ENCODE measurements at regions not wholly inside any gene's neighbourhood (a gene's known extent, or its start where the extent isn't known, plus 50 kb on each side); places are given as distances from the start of the nearest gene placed in this dataset.
A peak's percentile ranks its signal among the peaks of the same experiment; 100 is the strongest.

GRCh38 chr14:89621791-89622638, 205.0 kb upstream of the FOXN3 start:
- Histone ChIP-seq H3K79me2 (ENCODE audit: insufficient read depth, low read length) (peaks cover 19% of the 10 kb centered on the region), H3K9me3 (replicated peaks in 1 of 2; ENCODE audit: control insufficient read depth in 1 of 2, insufficient read depth in 1 of 2, low read length in 2 of 2) (peaks cover 0 to 5% of the 10 kb centered on the region in 2 donors), H3K36me3 (replicated peaks in 1 of 2; ENCODE audit: control insufficient read depth in 1 of 2, insufficient read depth in 2 of 2, low read length in 2 of 2) (no peaks in the 10 kb centered on the region), H4K20me1 (ENCODE audit: insufficient read depth, low read length) (peaks cover 3% of the 10 kb centered on the region), H3K4me1 (ENCODE audit: control insufficient read depth in 1 of 2, insufficient read depth in 2 of 2, low read length in 2 of 2) (peaks cover 9 to 17% of the 10 kb centered on the region in 2 donors), H3K27ac (ENCODE audit: low read depth in 1 of 2, low read length in 2 of 2) (no peak overlapping the region), H3K4me3 (replicated peaks in 1 of 3; ENCODE audit: low read depth in 2 of 3, low read length in 3 of 3) (no peak overlapping the region), H3K27me3 (ENCODE audit: control insufficient read depth in 2 of 2, insufficient read depth in 2 of 2, low read length in 2 of 2) (no peaks in the 10 kb centered on the region), H3K4me2 (replicated peaks; ENCODE audit: extremely low read depth, low read length, poor library complexity, severe bottlenecking) (no peak overlapping the region), H2AFZ (ENCODE audit: insufficient read depth, low read depth, low read length, poor library complexity, severe bottlenecking) (no peak overlapping the region), H3K9ac (ENCODE audit: insufficient read depth, low read length, poor library complexity, severe bottlenecking) (no peak overlapping the region)
- no peak for DNase-seq
- Mint-ChIP-seq H3K4me1 (peaks cover 35% of the 10 kb centered on the region), H3K27me3 (ENCODE audit: low read depth in 3 of 3) (peaks cover 1 to 6% (median 5%) of the 10 kb centered on the region in 3 donors), H3K36me3 (peaks cover 0 to 3% of the 10 kb centered on the region in 2 donors), H3K27ac (peak overlapping the region in 3 of 7 donors; percentile 32 to 54 (median 35)), H3K9me3 (peaks cover 6 to 17% (median 9%) of the 10 kb centered on the region in 7 donors), H3K4me3 (no peak overlapping the region)
- TF ChIP-seq, protein P1, sequence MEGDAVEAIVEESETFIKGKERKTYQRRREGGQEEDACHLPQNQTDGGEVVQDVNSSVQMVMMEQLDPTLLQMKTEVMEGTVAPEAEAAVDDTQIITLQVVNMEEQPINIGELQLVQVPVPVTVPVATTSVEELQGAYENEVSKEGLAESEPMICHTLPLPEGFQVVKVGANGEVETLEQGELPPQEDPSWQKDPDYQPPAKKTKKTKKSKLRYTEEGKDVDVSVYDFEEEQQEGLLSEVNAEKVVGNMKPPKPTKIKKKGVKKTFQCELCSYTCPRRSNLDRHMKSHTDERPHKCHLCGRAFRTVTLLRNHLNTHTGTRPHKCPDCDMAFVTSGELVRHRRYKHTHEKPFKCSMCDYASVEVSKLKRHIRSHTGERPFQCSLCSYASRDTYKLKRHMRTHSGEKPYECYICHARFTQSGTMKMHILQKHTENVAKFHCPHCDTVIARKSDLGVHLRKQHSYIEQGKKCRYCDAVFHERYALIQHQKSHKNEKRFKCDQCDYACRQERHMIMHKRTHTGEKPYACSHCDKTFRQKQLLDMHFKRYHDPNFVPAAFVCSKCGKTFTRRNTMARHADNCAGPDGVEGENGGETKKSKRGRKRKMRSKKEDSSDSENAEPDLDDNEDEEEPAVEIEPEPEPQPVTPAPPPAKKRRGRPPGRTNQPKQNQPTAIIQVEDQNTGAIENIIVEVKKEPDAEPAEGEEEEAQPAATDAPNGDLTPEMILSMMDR (IDR thresholded peaks at IDR 0.05): no peak
- WGBS (ENCODE audit: insufficient coverage): 91% methylated on average over 7 of the region's 14 CpGs
- intact Hi-C loops (cut with micrococcal nuclease): no loop called here

DNA sequence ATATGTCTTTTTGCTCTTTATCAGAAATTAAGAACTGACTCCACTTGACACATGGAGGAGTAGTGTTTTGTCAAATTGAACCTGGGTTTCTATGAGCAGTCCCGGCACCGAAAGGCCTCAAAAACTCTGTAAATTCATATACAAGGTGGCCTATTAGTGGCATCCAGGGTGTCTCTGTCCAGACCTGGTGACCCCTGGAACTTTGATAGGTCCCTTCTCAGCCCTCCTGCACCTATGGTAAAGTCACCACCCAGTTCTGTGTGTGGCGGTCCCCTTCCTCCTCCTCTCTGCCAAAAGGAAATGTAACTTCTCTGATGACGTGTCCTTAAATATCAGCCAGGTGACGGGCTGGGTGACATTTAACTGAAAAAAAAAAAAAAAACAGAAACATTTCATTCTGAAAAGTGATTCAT, 204.0 kb upstream of the FOXN3 start:
- Histone ChIP-seq H3K27me3 (ENCODE audit: control insufficient read depth in 2 of 2, insufficient read depth in 2 of 2, low read length in 2 of 2) (no peaks in the 10 kb centered on the region), H3K36me3 (replicated peaks in 1 of 2; ENCODE audit: control insufficient read depth in 1 of 2, insufficient read depth in 2 of 2, low read length in 2 of 2) (no peaks in the 10 kb centered on the region), H4K20me1 (ENCODE audit: insufficient read depth, low read length) (peaks cover 8% of the 10 kb centered on the region), H3K4me1 (ENCODE audit: control insufficient read depth in 1 of 2, insufficient read depth in 2 of 2, low read length in 2 of 2) (peaks cover 16 to 27% of the 10 kb centered on the region in 2 donors), H3K27ac (ENCODE audit: low read depth in 1 of 2, low read length in 2 of 2) (no peak overlapping the region), H3K79me2 (ENCODE audit: insufficient read depth, low read length) (peaks cover 29% of the 10 kb centered on the region), H3K4me2 (replicated peaks; ENCODE audit: extremely low read depth, low read length, poor library complexity, severe bottlenecking) (no peak overlapping the region), H3K9me3 (replicated peaks in 1 of 2; ENCODE audit: control insufficient read depth in 1 of 2, insufficient read depth in 1 of 2, low read length in 2 of 2) (peaks cover 0 to 5% of the 10 kb centered on the region in 2 donors), H3K4me3 (replicated peaks in 1 of 3; ENCODE audit: low read depth in 2 of 3, low read length in 3 of 3) (no peak overlapping the region), H3K9ac (ENCODE audit: insufficient read depth, low read length, poor library complexity, severe bottlenecking) (no peak overlapping the region), H2AFZ (ENCODE audit: insufficient read depth, low read depth, low read length, poor library complexity, severe bottlenecking) (no peak overlapping the region)
- peaks cover 39% of the 10 kb centered on the region for H3K4me1 Mint-ChIP-seq
- TF ChIP-seq, protein P1 (IDR thresholded peaks at IDR 0.05): no peak
- WGBS (ENCODE audit: insufficient coverage): 32% methylated on average over 3 of the region's 5 CpGs
- peaks cover 1 to 6% (median 2%) of the 10 kb centered on the region in 3 donors for H3K27me3 Mint-ChIP-seq (ENCODE audit: low read depth in 3 of 3)
- peak overlapping the region in 1 of 7 donors; percentile 32 for H3K27ac Mint-ChIP-seq
- peaks cover 0 to 10% (median 2%) of the 10 kb centered on the region in 7 donors for H3K9me3 Mint-ChIP-seq
- H3K4me3 Mint-ChIP-seq: no peak overlapping the region
- H3K36me3 Mint-ChIP-seq: peaks cover 0 to 3% of the 10 kb centered on the region in 2 donors
- intact Hi-C loops (cut with micrococcal nuclease): no loop called here
- DNase-seq: peak in 1 of 3 donors; percentile 25
